ENCODE measurements at regions not wholly inside any gene's neighbourhood (a gene's known extent, or its start where the extent isn't known, plus 50 kb on each side); places are given as distances from the start of the nearest gene placed in this dataset.
A peak's percentile ranks its signal among the peaks of the same experiment; 100 is the strongest.
"Not testable (repeated sequence)": the region's sequence is repeated elsewhere in the genome, so short reads cannot be mapped to it uniquely, and the experiment has no call there.

DNA sequence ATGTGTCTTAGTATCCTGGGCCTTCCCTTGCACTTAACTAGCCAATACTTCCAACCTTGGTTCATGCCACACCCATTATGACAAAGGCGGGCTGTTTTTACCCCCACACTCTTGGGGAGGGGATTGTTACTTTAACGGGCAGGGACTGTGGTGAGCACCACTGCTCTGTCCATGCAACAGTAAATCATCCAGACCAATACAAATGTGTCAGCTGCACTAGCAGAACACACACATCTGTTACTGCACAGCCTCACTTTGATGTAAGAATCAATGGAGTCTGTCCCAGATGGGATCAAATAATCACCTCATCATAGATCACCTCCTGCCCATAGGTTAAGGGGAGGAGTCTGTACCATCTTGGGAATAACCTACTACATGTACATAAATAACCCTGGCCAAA, 58.1 kb downstream of the NPAP1 start:
- DNase-seq (ENCODE audit: low read depth), result no peak

- no peak for DNase-seq (ENCODE audit: low read depth)
Measured at GRCh38 chr15:24734396-24734795, 58.8 kb downstream of the NPAP1 start.

- no peak for DNase-seq (ENCODE audit: low read depth)
Measured at GRCh38 chr15:24745290-24745689, 69.7 kb downstream of the NPAP1 start.

DNA sequence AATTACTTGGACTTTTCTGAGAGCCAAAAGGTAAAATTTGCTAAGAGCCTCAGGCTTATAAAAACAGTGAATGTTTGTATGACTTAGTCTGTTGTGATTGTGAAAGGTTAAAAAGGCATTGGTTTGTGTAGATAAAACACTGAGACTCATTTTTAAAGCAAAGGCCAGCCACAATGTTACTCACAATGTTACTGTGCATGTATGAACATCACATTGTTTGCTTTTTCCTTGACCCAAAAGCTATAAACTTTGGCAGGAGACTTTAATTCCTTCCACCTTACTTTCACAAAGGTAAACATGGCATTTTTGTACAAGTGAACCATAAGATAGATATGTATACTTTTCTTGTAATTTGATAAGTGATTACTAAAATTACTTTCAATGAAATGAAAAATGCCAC, 70.5 kb downstream of the NPAP1 start:
- DNase-seq (ENCODE audit: low read depth), result no peak

DNA sequence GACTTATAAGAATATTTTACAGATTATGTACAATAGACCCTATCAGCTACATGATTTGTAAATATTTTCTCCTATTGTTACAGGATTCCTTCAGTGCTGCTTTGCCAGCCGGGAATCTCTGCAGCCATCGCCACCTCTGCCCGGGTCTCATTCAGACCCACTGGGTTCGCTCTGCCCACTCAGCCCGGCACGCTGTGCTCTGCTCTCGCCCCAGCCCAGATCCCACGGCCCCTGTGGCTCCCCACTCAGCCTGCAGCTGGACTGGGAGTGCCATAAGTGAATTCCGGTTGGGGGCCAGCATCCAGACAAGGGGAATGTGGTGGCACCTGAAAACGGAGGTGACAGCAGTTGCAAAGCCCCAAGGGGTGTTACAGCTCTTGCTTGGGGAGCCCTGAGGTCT, 71.8 kb downstream of the NPAP1 start:
- DNase-seq (ENCODE audit: low read depth), result no peak

DNA sequence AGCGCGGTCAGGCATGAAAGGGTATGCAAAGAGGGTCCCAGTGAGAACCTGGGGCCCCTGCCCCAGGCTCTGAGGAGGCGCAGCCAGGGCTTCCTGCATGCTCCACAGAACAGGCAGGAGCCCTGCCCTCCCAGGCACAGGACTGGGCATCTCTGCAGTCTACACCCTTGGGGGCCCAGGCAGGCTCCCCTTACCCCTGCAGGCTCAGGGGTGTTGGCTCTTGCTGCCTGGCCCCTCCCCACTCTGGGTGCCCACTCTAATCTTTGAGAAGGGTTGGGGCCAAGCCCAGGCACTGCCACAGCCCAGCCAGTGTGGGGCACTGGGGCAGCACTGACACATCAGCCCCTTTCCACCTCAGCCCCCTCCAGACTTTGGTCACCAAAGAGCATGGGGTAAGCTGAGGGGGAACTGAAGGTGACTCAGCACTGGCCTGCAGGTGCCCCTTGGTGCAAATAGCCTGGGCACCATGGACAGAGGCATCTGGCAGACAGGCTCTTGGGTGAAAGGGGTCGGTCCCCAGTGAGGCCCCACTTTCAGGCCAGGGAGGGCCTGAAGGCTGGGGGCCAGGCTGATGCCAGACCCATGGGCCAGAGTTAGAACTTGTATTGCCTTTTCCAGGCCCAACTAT, 73.4 kb downstream of the NPAP1 start:
- no peak for DNase-seq (ENCODE audit: low read depth)

GRCh38 chr15:24752354-24752753, 76.8 kb downstream of the NPAP1 start:
- DNase-seq (ENCODE audit: low read depth), result no peak

GRCh38 chr15:24756101-24756500, 80.5 kb downstream of the NPAP1 start:
- DNase-seq (ENCODE audit: low read depth), result no peak

DNA sequence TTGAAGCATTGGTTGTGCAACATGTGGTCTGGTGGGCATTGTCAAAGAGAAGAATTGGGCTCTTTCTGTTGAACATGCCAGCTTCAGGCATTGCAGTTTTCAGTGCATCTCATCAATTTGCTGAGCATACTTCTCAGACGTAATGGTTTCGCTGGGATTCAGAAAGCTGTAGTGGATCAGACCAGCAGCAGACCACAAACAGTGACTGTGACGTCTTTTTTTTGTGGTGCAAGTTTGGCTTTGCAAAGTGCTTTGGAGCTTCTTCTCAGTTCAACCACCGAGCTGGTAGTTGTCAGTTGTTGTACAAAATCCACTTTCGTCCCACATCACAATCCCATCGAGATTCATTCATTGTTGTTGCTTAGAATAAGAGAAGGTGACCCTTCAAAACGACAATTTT, 84.5 kb downstream of the NPAP1 start:
- no peak for DNase-seq (ENCODE audit: low read depth)

DNA sequence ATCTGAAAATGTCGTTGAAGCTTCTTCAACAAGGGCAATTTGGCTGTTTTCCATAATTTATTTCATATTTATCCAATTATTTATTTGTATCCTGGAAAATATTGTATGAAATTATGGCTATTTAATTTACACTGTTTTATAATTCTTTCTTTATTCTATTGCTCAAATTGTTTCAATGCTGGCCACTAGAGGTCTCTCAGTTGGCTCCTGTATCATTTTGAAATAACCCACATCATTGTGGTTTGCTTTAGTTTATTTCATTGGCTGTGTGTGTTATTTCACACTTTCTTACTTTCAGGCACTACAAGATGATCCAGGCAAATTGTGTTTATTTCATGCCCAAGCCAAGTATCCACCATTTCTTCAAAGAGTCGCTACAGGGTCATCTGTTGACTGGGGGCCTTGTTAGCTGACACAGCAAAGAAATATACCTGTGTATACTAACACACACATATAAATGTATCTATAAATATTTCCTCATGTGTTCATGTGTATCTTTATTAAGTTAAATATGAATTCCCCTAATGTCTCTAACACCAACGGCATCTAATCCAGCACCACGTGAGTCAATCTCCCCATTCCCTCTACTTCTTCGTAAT, 86.2 kb downstream of the NPAP1 start:
- peak; percentile 5 for DNase-seq (ENCODE audit: low read depth)

GRCh38 chr15:24763891-24764290, 88.3 kb downstream of the NPAP1 start:
- no peak for DNase-seq (ENCODE audit: low read depth)

DNA sequence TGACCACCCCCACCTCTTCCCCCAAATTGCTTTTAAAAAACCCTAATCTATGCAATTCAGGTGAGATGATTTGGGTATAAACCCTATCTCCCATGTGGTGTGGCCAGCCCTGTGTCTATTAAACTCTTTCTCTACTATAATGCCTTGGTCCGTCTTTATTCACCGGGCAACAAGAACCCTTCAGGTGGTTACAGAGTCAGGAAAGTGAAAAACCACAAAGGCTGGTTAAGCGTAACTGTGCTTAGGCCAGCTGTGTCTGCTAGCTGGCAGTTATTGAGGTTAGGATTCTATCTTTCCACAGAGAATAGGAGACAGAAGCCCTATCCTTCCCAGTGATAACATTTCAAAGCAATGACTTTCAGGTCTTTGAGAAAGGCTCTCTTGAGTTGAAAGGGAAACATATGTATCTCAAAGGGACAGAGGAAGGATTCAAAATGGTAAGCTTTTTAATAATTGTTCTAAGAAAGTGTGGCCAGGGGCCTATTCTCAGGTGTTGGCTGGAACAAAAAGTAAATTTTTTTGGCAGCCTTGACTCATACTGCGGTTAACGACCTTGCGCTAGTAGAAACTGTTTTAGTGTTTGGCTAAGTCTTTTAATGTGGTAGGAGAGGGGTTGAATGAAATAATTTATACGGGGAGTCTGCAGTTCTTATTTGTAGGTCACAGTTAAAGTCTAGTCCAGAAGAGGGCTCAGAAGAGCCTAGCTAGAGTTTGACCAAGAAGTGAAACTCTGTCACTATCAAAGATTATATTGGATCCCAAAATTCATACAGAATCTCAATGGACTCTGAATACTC, 89.0 kb downstream of the NPAP1 start:
- no peak for DNase-seq (ENCODE audit: low read depth)

GRCh38 chr15:24766511-24767133, 91.0 kb downstream of the NPAP1 start:
- no peak for DNase-seq (ENCODE audit: low read depth)

- DNase-seq (ENCODE audit: low read depth), result no peak
Measured at GRCh38 chr15:24772266-24772665, 96.7 kb downstream of the NPAP1 start.

DNA sequence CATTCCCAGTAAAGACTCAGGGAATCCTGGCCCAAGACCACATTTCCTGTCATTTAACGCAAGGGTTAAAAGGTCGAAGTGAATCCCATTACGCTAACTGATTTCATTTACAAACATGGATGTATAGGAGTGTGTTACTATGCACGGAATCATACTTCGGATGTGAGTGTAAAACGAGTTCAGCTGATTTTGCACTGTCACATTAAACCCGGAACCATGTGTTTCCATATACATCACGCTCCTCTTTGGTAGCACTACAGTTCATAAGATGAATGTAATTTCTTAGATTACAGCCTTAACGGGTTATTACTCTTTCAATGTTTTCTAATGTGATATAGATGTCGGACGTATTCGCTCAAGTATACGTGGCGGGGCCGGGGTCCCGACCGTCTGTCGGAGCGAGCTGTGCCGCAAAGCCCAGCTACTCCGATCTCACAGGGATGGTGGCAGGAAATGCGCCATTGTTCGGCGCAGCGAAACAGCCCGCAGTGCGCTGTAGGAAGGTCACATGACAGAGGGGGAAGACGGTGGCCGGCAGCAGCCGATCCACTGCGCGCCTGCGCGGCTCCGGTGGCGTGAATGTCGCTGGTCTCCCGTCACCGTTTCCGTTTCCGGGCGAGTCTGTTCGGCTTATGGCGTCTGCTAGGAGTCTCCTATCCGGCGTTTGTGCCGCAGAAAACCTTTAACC, 97.3 kb downstream of the NPAP1 start:
- no peak for DNase-seq (ENCODE audit: low read depth)

GRCh38 chr15:24777307-24777706, 101.7 kb downstream of the NPAP1 start:
- no peak for DNase-seq (ENCODE audit: low read depth)

DNA sequence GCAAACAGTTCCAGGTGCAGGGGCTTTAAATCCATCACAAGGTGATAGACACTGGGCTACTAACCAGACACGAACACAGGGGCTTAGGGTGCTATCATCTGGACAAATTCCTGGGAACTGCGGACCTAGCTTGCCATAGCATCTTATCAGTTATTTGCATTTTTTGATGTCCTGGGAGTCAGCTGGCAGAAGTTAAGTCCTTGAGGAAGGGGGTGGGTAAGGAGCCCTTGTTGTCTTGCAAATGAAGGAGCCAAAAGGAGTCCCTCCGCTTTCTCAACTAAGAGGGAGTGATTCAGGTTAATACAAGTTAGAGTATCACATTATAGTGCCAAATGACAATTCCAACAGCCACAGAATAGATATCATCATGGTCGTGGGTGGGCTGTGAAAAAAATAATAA, 108.9 kb downstream of the NPAP1 start:
- no peak for DNase-seq (ENCODE audit: low read depth)

GRCh38 chr15:24786347-24786746, 110.8 kb downstream of the NPAP1 start:
- no peak for DNase-seq (ENCODE audit: low read depth)

DNA sequence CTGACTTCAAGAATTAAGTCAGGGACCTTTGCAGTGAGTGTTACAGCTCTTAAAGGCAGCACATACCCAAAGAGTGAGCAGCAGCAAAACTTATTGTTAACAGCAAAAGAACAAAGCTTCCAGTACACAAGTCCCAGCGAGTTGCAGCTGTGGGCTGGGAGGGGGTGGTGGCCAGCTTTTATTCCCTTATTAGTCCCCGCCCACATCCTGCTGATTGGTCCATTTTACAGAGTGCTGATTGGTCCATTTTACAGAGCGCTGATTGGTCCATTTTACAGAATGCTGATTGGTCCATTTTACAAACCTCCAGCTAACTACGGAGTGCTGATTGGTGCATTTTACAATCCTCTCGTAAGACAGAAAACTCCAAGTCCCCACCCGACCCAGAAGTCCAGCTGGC, 127.0 kb downstream of the NPAP1 start:
- DNase-seq (ENCODE audit: low read depth), result not testable (repeated sequence)

GRCh38 chr15:24819680-24820079, 135.1 kb upstream of the SNRPN start:
- DNase-seq (ENCODE audit: low read depth), result no peak

GRCh38 chr15:24823473-24823872, 131.3 kb upstream of the SNRPN start:
- no peak for DNase-seq (ENCODE audit: low read depth)

GRCh38 chr15:24832282-24832681, 122.5 kb upstream of the SNRPN start:
- DNase-seq (ENCODE audit: low read depth), result no peak

Measured in ELR (cell line).